Fibroblast of villous mesenchyme (primary cell): ENCODE measurements at regions not wholly inside any gene's neighbourhood (a gene's known extent, or its start where the extent isn't known, plus 50 kb on each side); places are given as distances from the start of the nearest gene placed in this dataset.
A peak's percentile ranks its signal among the peaks of the same experiment; 100 is the strongest.

ENCODE experiments used
- DNase-seq: peaks from one replicate; pipeline ENCODE4 v3.0.0-alpha.2; 2010; ENCODE audit warnings: low read depth
- H3K4me3 ChIP-seq: 2 replicates; pipeline ENCODE4 v1.5.1; 2011; ENCODE audit warnings: low read depth, mild to moderate bottlenecking, low read length
- TF ChIP-seq, protein P1 (sequence below): IDR thresholded peaks from 2 replicates; pipeline ENCODE4 v1.5.1; 2012; ENCODE audit warnings: low read depth, mild to moderate bottlenecking, low read length; ENCODE audit not compliant: insufficient read depth

GRCh38 chr13:62525652-62526051, 1110.0 kb upstream of the PCDH20 start:
- TF ChIP-seq, protein P1, sequence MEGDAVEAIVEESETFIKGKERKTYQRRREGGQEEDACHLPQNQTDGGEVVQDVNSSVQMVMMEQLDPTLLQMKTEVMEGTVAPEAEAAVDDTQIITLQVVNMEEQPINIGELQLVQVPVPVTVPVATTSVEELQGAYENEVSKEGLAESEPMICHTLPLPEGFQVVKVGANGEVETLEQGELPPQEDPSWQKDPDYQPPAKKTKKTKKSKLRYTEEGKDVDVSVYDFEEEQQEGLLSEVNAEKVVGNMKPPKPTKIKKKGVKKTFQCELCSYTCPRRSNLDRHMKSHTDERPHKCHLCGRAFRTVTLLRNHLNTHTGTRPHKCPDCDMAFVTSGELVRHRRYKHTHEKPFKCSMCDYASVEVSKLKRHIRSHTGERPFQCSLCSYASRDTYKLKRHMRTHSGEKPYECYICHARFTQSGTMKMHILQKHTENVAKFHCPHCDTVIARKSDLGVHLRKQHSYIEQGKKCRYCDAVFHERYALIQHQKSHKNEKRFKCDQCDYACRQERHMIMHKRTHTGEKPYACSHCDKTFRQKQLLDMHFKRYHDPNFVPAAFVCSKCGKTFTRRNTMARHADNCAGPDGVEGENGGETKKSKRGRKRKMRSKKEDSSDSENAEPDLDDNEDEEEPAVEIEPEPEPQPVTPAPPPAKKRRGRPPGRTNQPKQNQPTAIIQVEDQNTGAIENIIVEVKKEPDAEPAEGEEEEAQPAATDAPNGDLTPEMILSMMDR, result no peak
- no peak overlapping the region for H3K4me3 ChIP-seq
- no peak for DNase-seq

DNA sequence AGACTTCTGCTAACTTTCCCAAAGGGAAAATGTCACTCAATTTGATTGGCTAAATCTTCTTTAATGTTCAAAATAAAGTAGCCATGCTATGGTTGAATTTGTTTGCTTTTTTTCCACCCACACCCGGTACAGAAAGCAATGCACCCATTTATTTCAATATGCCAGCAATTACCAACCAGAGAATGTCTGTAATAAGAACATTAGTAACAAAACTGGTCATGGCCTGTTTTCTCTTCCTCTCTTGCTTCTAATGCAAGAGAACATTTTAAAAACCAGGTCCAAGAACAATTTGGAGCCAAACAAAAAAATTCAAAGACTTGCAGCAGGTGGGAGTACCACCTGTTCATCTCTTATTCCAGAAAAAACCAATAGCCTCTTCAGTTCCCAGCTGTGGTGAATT, 1108.8 kb upstream of the PCDH20 start:
- no peak overlapping the region for H3K4me3 ChIP-seq
- DNase-seq, result no peak
- TF ChIP-seq, protein P1, result no peak

DNA sequence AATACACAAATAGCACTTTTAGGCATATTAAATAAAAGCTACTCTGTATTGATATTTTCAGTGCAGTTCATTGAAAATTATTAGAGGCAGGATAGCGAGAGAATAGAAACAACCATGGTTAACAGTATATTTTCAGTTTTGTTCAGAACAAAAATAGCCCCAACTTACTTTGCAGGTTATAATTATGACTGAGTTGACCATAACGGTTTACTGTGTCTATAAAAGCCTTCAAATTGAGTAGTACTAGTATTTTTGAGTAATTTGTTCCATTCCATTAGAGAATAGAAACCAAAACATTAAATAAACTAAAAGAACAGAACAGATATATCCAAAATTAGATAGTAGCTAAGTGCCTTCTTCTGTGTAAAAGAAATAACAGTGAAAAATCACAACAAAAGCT, 1108.4 kb upstream of the PCDH20 start:
- TF ChIP-seq, protein P1, result no peak
- no peak for DNase-seq
- no peak overlapping the region for H3K4me3 ChIP-seq

- TF ChIP-seq, protein P1, result peak; percentile 28
- peak; percentile 1 for DNase-seq
- H3K4me3 ChIP-seq, result no peak overlapping the region
Observed at GRCh38 chr13:62512194-62513141, 1096.8 kb upstream of the PCDH20 start.

DNA sequence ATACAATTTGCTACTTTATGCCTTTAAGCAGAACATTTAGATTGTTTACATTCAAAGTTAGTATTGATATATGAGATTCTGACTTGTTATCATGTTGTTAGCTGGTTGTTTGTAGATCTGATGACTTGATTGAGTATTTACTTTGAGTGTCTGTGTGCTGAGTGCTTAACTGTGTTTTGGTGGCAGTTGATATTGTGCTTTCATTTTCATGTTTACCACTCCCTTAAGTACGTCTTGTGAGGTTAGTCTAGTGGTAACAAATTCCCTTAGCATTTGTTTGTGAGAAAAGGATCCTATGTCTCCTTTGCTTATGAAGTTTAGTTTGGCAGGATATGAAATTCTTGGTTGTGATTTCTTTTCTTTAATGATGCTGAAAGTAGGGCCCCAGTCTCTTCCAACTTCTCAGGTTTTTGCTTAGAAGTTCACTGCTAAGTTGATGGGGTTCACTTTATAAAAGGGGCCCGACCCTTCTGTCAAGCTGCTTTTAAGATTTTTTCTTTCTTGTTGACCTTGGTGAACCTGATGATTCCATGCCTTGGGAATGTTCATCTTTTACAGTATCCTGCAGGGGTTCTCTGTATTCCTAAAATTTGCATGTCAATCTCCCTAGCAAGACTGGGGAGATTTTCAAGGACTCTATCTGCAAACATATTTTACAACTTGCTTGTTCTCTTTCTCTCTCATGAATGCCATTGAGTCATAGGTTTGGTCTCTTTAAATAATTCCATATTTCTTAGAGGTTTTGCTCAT, 1095.4 kb upstream of the PCDH20 start:
- TF ChIP-seq, protein P1, result no peak
- no peak overlapping the region for H3K4me3 ChIP-seq
- peak; percentile 3 for DNase-seq

- TF ChIP-seq, protein P1, result no peak
- DNase-seq, result no peak
- no peak overlapping the region for H3K4me3 ChIP-seq
Observed at GRCh38 chr13:62502588-62502987, 1086.9 kb upstream of the PCDH20 start.
